OCI-LY7 (cell line): ENCODE measurements at regions not wholly inside any gene's neighbourhood (a gene's known extent, or its start where the extent isn't known, plus 50 kb on each side); places are given as distances from the start of the nearest gene placed in this dataset.

Experiments
- BruUV-seq: library from RNA; stranded (reverse); fragments of 400-500 nt; replicated peaks from 2 replicates; lab custom pipeline; 2021; lab: Mats Ljungman, UMichigan
- CTCF ChIA-PET: fragments of 300-600 bp; sonication (Branson Sonifier 250); formaldehyde crosslinking; loops from one replicate; lab custom pipeline; 2022; ENCODE audit warnings: antibody characterized with exemption; ENCODE audit not compliant: unreplicated experiment; lab: Charles Lee
- POLR2A ChIA-PET: fragments of 300-600 bp; sonication (Branson Sonifier 250); formaldehyde crosslinking; loops from one replicate; lab custom pipeline; 2022; ENCODE audit warnings: antibody characterized with exemption; lab: Charles Lee
- DNase-seq: peaks from one replicate; pipeline ENCODE4 v3.0.0-alpha.2; 2015; ENCODE audit warnings: low spot score
- H2AFZ ChIP-seq: fragments of 200-600 bp; sonication (generic), shearing (Covaris generic); 2 replicates; pipeline ENCODE4 v1.6.1; 2014; ENCODE audit warnings: mild to moderate bottlenecking, antibody characterized with exemption, low read length, moderate library complexity
- H3K27ac ChIP-seq: fragments of 200-600 bp; sonication (generic); 2 replicates; pipeline ENCODE4 v1.5.1; 2014; ENCODE audit warnings: mixed run types, low read depth, mild to moderate bottlenecking, moderate library complexity, low read length, inconsistent platforms; ENCODE audit not compliant: poor library complexity, severe bottlenecking
- H3K36me3 ChIP-seq: fragments of 200-600 bp; sonication (generic); 2 replicates; pipeline ENCODE4 v1.6.1; 2014; ENCODE audit warnings: mild to moderate bottlenecking, antibody characterized with exemption, low read length, moderate library complexity, mixed read lengths; ENCODE audit not compliant: insufficient read depth
- H3K4me1 ChIP-seq: fragments of 200-600 bp; sonication (generic); 2 replicates; pipeline ENCODE4 v1.5.1; 2014; ENCODE audit warnings: mild to moderate bottlenecking, low read length; ENCODE audit not compliant: insufficient read depth, poor library complexity, severe bottlenecking
- H3K4me2 ChIP-seq: fragments of 200-600 bp; sonication (generic); 2 replicates; pipeline ENCODE4 v1.6.1; 2014; ENCODE audit warnings: mild to moderate bottlenecking, low read length
- H3K4me3 ChIP-seq: fragments of 200-600 bp; sonication (generic); 2 replicates; pipeline ENCODE4 v1.5.1; 2014; ENCODE audit warnings: mild to moderate bottlenecking, low read depth, low read length; ENCODE audit not compliant: poor library complexity, severe bottlenecking
- H3K79me2 ChIP-seq: fragments of 200-600 bp; sonication (generic); 2 replicates; pipeline ENCODE4 v1.6.1; 2016; ENCODE audit warnings: low read depth, mild to moderate bottlenecking, low read length, moderate library complexity, mixed read lengths; ENCODE audit not compliant: insufficient read depth
- H3K9me2 ChIP-seq: fragments of 200-600 bp; sonication (generic); 2 replicates; pipeline ENCODE4 v1.6.1; 2016; ENCODE audit warnings: mild to moderate bottlenecking, low read length, mixed read lengths; ENCODE audit not compliant: insufficient read depth
- H3K9me3 ChIP-seq: fragments of 200-600 bp; sonication (generic); 2 replicates; pipeline ENCODE4 v1.6.1; 2014; ENCODE audit warnings: mild to moderate bottlenecking, mixed run types, low read length, mixed read lengths
- H4K20me1 ChIP-seq: fragments of 200-600 bp; sonication (generic); 2 replicates; pipeline ENCODE4 v1.6.1; 2014; ENCODE audit warnings: mild to moderate bottlenecking, antibody characterized with exemption, low read length, moderate library complexity, mixed read lengths; ENCODE audit not compliant: insufficient read depth
- EZH2phosphoT487 ChIP-seq: fragments of 200-600 bp; sonication (generic); IDR thresholded peaks from 2 replicates; pipeline ENCODE4 v1.6.1; 2018; ENCODE audit warnings: low read depth, borderline replicate concordance, mild to moderate bottlenecking, mixed run types, antibody characterized with exemption, low read length, moderate library complexity, mixed read lengths
- intact Hi-C: fragments of 100-400 bp; cut with micrococcal nuclease; formaldehyde crosslinking; loops from one replicate; pipeline ENCODE4 v1.10.0; 2022; ENCODE audit not compliant: unreplicated experiment
- TF ChIP-seq, protein P1 (sequence below): fragments of 200-600 bp; sonication (generic); conservative IDR thresholded peaks from 2 replicates; pipeline ENCODE4 v1.5.1; 2014; ENCODE audit warnings: mild to moderate bottlenecking, antibody characterized with exemption, low read length, moderate library complexity, mixed read lengths

- H3K27ac ChIP-seq, result no peak overlapping the region
- CTCF ChIA-PET, result no interaction called here
- no peaks in the 10 kb centered on the region for H3K79me2 ChIP-seq
- TF ChIP-seq EZH2phosphoT487, result no peak
- TF ChIP-seq, protein P1, sequence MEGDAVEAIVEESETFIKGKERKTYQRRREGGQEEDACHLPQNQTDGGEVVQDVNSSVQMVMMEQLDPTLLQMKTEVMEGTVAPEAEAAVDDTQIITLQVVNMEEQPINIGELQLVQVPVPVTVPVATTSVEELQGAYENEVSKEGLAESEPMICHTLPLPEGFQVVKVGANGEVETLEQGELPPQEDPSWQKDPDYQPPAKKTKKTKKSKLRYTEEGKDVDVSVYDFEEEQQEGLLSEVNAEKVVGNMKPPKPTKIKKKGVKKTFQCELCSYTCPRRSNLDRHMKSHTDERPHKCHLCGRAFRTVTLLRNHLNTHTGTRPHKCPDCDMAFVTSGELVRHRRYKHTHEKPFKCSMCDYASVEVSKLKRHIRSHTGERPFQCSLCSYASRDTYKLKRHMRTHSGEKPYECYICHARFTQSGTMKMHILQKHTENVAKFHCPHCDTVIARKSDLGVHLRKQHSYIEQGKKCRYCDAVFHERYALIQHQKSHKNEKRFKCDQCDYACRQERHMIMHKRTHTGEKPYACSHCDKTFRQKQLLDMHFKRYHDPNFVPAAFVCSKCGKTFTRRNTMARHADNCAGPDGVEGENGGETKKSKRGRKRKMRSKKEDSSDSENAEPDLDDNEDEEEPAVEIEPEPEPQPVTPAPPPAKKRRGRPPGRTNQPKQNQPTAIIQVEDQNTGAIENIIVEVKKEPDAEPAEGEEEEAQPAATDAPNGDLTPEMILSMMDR, result no peak
- H3K4me1 ChIP-seq, result no peaks in the 10 kb centered on the region
- H3K4me2 ChIP-seq, result no peak overlapping the region
- POLR2A ChIA-PET, result no interaction called here
- H3K9me3 ChIP-seq, result no peaks in the 10 kb centered on the region
- intact Hi-C loops, result no loop called here
- no peak overlapping the region for H3K4me3 ChIP-seq
- H4K20me1 ChIP-seq, result no peaks in the 10 kb centered on the region
- no peak overlapping the region for H2AFZ ChIP-seq
- H3K9me2 ChIP-seq, result no peaks in the 10 kb centered on the region
- no TSS peak for BruUV-seq
- no peak for DNase-seq
- no peaks in the 10 kb centered on the region for H3K36me3 ChIP-seq
These were observed 328.8 kb downstream of the MIAT start for GRCh38 chr22:26985931-26986782.

GRCh38 chr22:26986884-26987283 lies 329.5 kb downstream of the MIAT start:
- Histone ChIP-seq H3K9me2 (no peaks in the 10 kb centered on the region), H3K4me2 (no peak overlapping the region), H2AFZ (no peak overlapping the region), H3K9me3 (no peaks in the 10 kb centered on the region), H3K79me2 (no peaks in the 10 kb centered on the region), H3K4me3 (no peak overlapping the region), H3K36me3 (no peaks in the 10 kb centered on the region), H3K4me1 (no peaks in the 10 kb centered on the region), H4K20me1 (no peaks in the 10 kb centered on the region), H3K27ac (no peak overlapping the region)
- ChIA-PET POLR2A (no interaction called here), CTCF (no interaction called here)
- no TSS peak for BruUV-seq
- no peak for TF ChIP-seq EZH2phosphoT487
- intact Hi-C loops, result no loop called here
- no peak for DNase-seq

GRCh38 chr22:26990503-26991189 lies 333.3 kb downstream of the MIAT start:
- no peak for DNase-seq

More at GRCh38 chr22:26990503-26991189, 333.3 kb downstream of the MIAT start:
- CTCF ChIA-PET, result no interaction called here
- Histone ChIP-seq H2AFZ (no peak overlapping the region), H3K4me1 (no peaks in the 10 kb centered on the region), H3K36me3 (no peaks in the 10 kb centered on the region), H3K4me2 (no peak overlapping the region), H3K27ac (no peak overlapping the region), H3K9me2 (no peaks in the 10 kb centered on the region), H3K9me3 (no peaks in the 10 kb centered on the region), H3K79me2 (no peaks in the 10 kb centered on the region), H3K4me3 (no peak overlapping the region), H4K20me1 (no peaks in the 10 kb centered on the region)
- TF ChIP-seq EZH2phosphoT487, result no peak
- TF ChIP-seq, protein P1, result no peak
- intact Hi-C loops, result no loop called here
- no TSS peak for BruUV-seq
- POLR2A ChIA-PET, result no interaction called here
